MM.1S (cell line): ENCODE measurements at regions not wholly inside any gene's neighbourhood (a gene's known extent, or its start where the extent isn't known, plus 50 kb on each side); places are given as distances from the start of the nearest gene placed in this dataset.

ENCODE experiments used
- CTCF ChIP-seq: fragments of 300-600 bp; sonication (generic); IDR thresholded peaks from 2 replicates; pipeline ENCODE4 v1.5.1; 2016; ENCODE audit warnings: antibody characterized with exemption, low read length, mixed read lengths
- EZH2 ChIP-seq: fragments of 300-600 bp; sonication (generic); optimal IDR thresholded peaks from 2 replicates; pipeline ENCODE3; 2017; ENCODE audit warnings: low read depth, mild to moderate bottlenecking, antibody characterized with exemption, low read length, mixed read lengths
- EZH2phosphoT487 ChIP-seq: fragments of 300-600 bp; sonication (generic); IDR thresholded peaks from 2 replicates; pipeline ENCODE4 v1.6.1; 2018; ENCODE audit warnings: antibody characterized with exemption, low read length

GRCh38 chr1:244273845-244274619 lies 177.7 kb downstream of the ADSS2 start:
- no peak for TF ChIP-seq CTCF
- TF ChIP-seq EZH2 = no peak
- no peak for TF ChIP-seq EZH2phosphoT487
